Neural progenitor cell (in vitro differentiated cells): ENCODE measurements at regions not wholly inside any gene's neighbourhood (a gene's known extent, or its start where the extent isn't known, plus 50 kb on each side); places are given as distances from the start of the nearest gene placed in this dataset.

Experiments used
- CTCF ChIP-seq: fragments of 200-600 bp; sonication (generic); IDR thresholded peaks from 2 replicates; pipeline ENCODE4 v1.5.1; 2017; ENCODE audit warnings: antibody characterized with exemption, mild to moderate bottlenecking
- EZH2 ChIP-seq: fragments of 200-600 bp; sonication (generic); IDR thresholded peaks from 2 replicates; pipeline ENCODE4 v1.6.1; 2017; ENCODE audit warnings: antibody characterized with exemption, mild to moderate bottlenecking, moderate library complexity

GRCh38 chr6:56866917-56867522 lies 87.9 kb upstream of the BEND6 start:
- no peak for TF ChIP-seq EZH2
- TF ChIP-seq CTCF = no peak
